Hepatocyte (in vitro differentiated cells): ENCODE measurements at regions not wholly inside any gene's neighbourhood (a gene's known extent, or its start where the extent isn't known, plus 50 kb on each side); places are given as distances from the start of the nearest gene placed in this dataset.

Source experiments
- DNase-seq: peaks from one replicate; pipeline ENCODE4 v3.0.0-alpha.2; 2016; ENCODE audit warnings: low spot score
- H2AFZ ChIP-seq: fragments of 200-600 bp; sonication (generic); 2 replicates; pipeline ENCODE4 v1.6.0; 2016; ENCODE audit warnings: antibody characterized with exemption, mild to moderate bottlenecking
- H3K27ac ChIP-seq: fragments of 200-600 bp; sonication (generic); 2 replicates; pipeline ENCODE4 v1.5.1; 2016; ENCODE audit warnings: mild to moderate bottlenecking
- H3K27me3 ChIP-seq: fragments of 200-600 bp; sonication (generic); 2 replicates; pipeline ENCODE4 v1.6.1; 2016
- H3K36me3 ChIP-seq: fragments of 200-600 bp; sonication (generic); replicated peaks from 2 replicates; pipeline ENCODE4 v1.5.1; 2016; ENCODE audit warnings: low read depth; ENCODE audit not compliant: insufficient read depth
- H3K4me1 ChIP-seq: fragments of 200-600 bp; sonication (generic); 2 replicates; pipeline ENCODE4 v1.5.1; 2016; ENCODE audit warnings: mild to moderate bottlenecking, moderate library complexity; ENCODE audit not compliant: insufficient read depth
- H3K4me2 ChIP-seq: fragments of 200-600 bp; sonication (generic); 2 replicates; pipeline ENCODE4 v1.6.0; 2016
- H3K4me3 ChIP-seq: fragments of 200-600 bp; sonication (generic); 2 replicates; pipeline ENCODE4 v1.5.1; 2016; ENCODE audit warnings: mild to moderate bottlenecking
- H3K79me2 ChIP-seq: fragments of 200-600 bp; sonication (generic); 2 replicates; pipeline ENCODE4 v1.6.0; 2017; ENCODE audit warnings: mild to moderate bottlenecking
- H3K9me2 ChIP-seq: fragments of 200-600 bp; sonication (generic); replicated peaks from 2 replicates; pipeline ENCODE4 v1.6.0; 2017; ENCODE audit warnings: mild to moderate bottlenecking; ENCODE audit not compliant: insufficient read depth
- H3K9me3 ChIP-seq: fragments of 200-600 bp; sonication (generic); 2 replicates; pipeline ENCODE4 v1.5.1; 2016; ENCODE audit warnings: low read depth, mild to moderate bottlenecking
- H4K20me1 ChIP-seq: fragments of 200-600 bp; sonication (generic); 2 replicates; pipeline ENCODE4 v1.6.0; 2016; ENCODE audit warnings: mild to moderate bottlenecking; ENCODE audit not compliant: insufficient read depth, poor library complexity, severe bottlenecking
- CTCF ChIP-seq: fragments of 200-600 bp; sonication (generic); IDR thresholded peaks from 2 replicates; pipeline ENCODE4 v1.5.1; 2016; ENCODE audit warnings: antibody characterized with exemption, mild to moderate bottlenecking; ENCODE audit not compliant: poor library complexity
- EZH2 ChIP-seq: fragments of 200-600 bp; sonication (generic); IDR thresholded peaks from 2 replicates; pipeline ENCODE4 v1.6.1; 2016; ENCODE audit warnings: antibody characterized with exemption, mild to moderate bottlenecking, borderline replicate concordance
- EZH2phosphoT487 ChIP-seq: fragments of 200-600 bp; sonication (generic); IDR thresholded peaks from one replicate; pipeline ENCODE4 v1.6.1; 2018; ENCODE audit warnings: antibody characterized with exemption, mild to moderate bottlenecking, low read depth, moderate library complexity; ENCODE audit not compliant: unreplicated experiment, severe bottlenecking
- WGBS: methylation state at CpG from one replicate; pipeline ENCODE4 v1.1.6; 2016; ENCODE audit warnings: low lambda C conversion rate; ENCODE audit errors: missing lambda C conversion rate; 5-methylcytosine and 5-hydroxymethylcytosine counted together

DNA sequence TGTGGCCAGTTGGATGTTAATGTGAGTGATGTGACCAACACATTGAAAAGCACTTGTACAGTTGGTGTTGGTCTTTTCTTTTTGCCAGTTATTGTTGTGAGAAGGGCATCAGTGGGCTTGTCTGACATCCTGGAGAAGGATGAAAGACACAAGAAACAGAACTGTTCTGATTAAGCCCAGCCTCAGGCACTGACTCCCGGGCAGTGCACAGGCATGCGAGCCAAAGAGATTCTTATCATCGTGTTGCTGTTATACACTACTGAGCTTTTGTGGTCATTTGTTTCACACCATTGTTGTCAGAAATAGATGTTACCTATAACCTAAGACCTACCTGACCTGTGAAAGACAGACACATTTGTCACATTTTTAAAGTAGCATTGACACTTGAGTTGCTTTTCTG, 236.8 kb upstream of the CA10 start:
- no peaks in the 10 kb centered on the region for H3K4me1 ChIP-seq
- no peak for DNase-seq
- H3K27me3 ChIP-seq, result no peaks in the 10 kb centered on the region
- no peaks in the 10 kb centered on the region for H3K79me2 ChIP-seq
- no peaks in the 10 kb centered on the region for H3K36me3 ChIP-seq
- 24% methylated on average over 3 of the region's 3 CpGs for WGBS
- H4K20me1 ChIP-seq, result no peaks in the 10 kb centered on the region
- no peaks in the 10 kb centered on the region for H3K9me2 ChIP-seq
- no peak overlapping the region for H3K27ac ChIP-seq
- no peak overlapping the region for H3K4me2 ChIP-seq
- H2AFZ ChIP-seq, result no peak overlapping the region
- no peak overlapping the region for H3K4me3 ChIP-seq
- TF ChIP-seq EZH2phosphoT487, result no peak
- TF ChIP-seq CTCF, result no peak
- no peak for TF ChIP-seq EZH2
- peaks cover 4% of the 10 kb centered on the region for H3K9me3 ChIP-seq

GRCh38 chr17:52390422-52390821, 231.9 kb upstream of the CA10 start:
- no peak overlapping the region for H3K27ac ChIP-seq
- TF ChIP-seq EZH2phosphoT487 (no peak), EZH2 (no peak), CTCF (no peak)
- no peak for DNase-seq
- H3K4me1 ChIP-seq, result no peaks in the 10 kb centered on the region
- no peak overlapping the region for H3K4me3 ChIP-seq
- no peaks in the 10 kb centered on the region for H4K20me1 ChIP-seq
- no peaks in the 10 kb centered on the region for H3K9me3 ChIP-seq
- 97% methylated on average over 1 of the region's 1 CpG for WGBS
- H3K79me2 ChIP-seq, result no peaks in the 10 kb centered on the region
- no peak overlapping the region for H3K4me2 ChIP-seq
- H3K9me2 ChIP-seq, result no peaks in the 10 kb centered on the region
- H3K36me3 ChIP-seq, result no peaks in the 10 kb centered on the region
- H2AFZ ChIP-seq, result no peak overlapping the region
- no peaks in the 10 kb centered on the region for H3K27me3 ChIP-seq

DNA sequence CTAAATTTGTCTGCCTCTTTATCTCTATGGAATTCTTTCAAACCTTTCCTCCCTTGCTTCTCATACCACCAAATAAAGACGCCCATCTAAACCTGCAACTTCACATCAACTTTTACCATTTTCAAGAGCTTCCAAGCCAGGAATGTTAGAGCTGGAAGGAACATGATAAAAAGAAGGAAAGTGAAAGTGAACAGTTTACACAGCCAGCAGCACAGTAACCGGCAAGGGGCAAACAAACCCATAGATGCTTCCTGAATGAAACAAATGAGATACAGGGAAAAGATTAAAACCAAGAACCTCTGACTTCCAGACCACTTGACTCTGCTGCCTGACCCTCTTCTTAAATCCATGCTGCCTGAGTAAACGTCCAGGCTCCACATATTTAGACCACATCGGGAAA, 231.1 kb upstream of the CA10 start:
- no peak overlapping the region for H3K4me3 ChIP-seq
- no peak for DNase-seq
- H2AFZ ChIP-seq, result no peak overlapping the region
- H3K27me3 ChIP-seq, result no peaks in the 10 kb centered on the region
- 81% methylated on average over 4 of the region's 4 CpGs for WGBS
- no peaks in the 10 kb centered on the region for H4K20me1 ChIP-seq
- H3K79me2 ChIP-seq, result no peaks in the 10 kb centered on the region
- H3K9me2 ChIP-seq, result no peaks in the 10 kb centered on the region
- H3K27ac ChIP-seq, result no peak overlapping the region
- H3K4me1 ChIP-seq, result no peaks in the 10 kb centered on the region
- no peaks in the 10 kb centered on the region for H3K9me3 ChIP-seq
- H3K36me3 ChIP-seq, result no peaks in the 10 kb centered on the region
- H3K4me2 ChIP-seq, result no peak overlapping the region
- TF ChIP-seq EZH2, result no peak
- TF ChIP-seq CTCF, result no peak
- TF ChIP-seq EZH2phosphoT487, result no peak

- H3K36me3 ChIP-seq, result no peaks in the 10 kb centered on the region
- H4K20me1 ChIP-seq, result no peaks in the 10 kb centered on the region
- no peaks in the 10 kb centered on the region for H3K9me2 ChIP-seq
- TF ChIP-seq EZH2phosphoT487 (no peak), EZH2 (no peak), CTCF (no peak)
- no peaks in the 10 kb centered on the region for H3K4me1 ChIP-seq
- no peaks in the 10 kb centered on the region for H3K27me3 ChIP-seq
- H3K4me2 ChIP-seq, result no peak overlapping the region
- peak; percentile 8 for DNase-seq
- no peak overlapping the region for H3K27ac ChIP-seq
- H2AFZ ChIP-seq, result no peak overlapping the region
- no peak overlapping the region for H3K4me3 ChIP-seq
- no peaks in the 10 kb centered on the region for H3K79me2 ChIP-seq
- no peaks in the 10 kb centered on the region for H3K9me3 ChIP-seq
- 61% methylated on average over 1 of the region's 1 CpG for WGBS
Observed at GRCh38 chr17:52388941-52389340, 230.4 kb upstream of the CA10 start.
